Smooth muscle cell (in vitro differentiated cells): ENCODE measurements at regions not wholly inside any gene's neighbourhood (a gene's known extent, or its start where the extent isn't known, plus 50 kb on each side); places are given as distances from the start of the nearest gene placed in this dataset.

Experiments
- DNase-seq: peaks from one replicate; lab custom pipeline; 2025; ENCODE audit not compliant: unreplicated experiment; lab: John Stamatoyannopoulos, UW
- H2AFZ ChIP-seq: fragments of 200-600 bp; sonication (generic); 2 replicates; pipeline ENCODE4 v1.6.0; 2016; ENCODE audit warnings: antibody characterized with exemption, low read depth, mild to moderate bottlenecking
- H3F3A ChIP-seq: fragments of 200-600 bp; sonication (generic); 2 replicates; pipeline ENCODE4 v1.6.0; 2017; ENCODE audit warnings: antibody characterized with exemption, low read depth
- H3K27ac ChIP-seq: fragments of 200-600 bp; sonication (generic); 2 replicates; pipeline ENCODE4 v1.5.1; 2016; ENCODE audit warnings: low read depth, mild to moderate bottlenecking
- H3K27me3 ChIP-seq: fragments of 200-600 bp; sonication (generic); 2 replicates; pipeline ENCODE4 v1.6.1; 2016; ENCODE audit warnings: low read depth, mild to moderate bottlenecking
- H3K36me3 ChIP-seq: fragments of 200-600 bp; sonication (generic); 2 replicates; pipeline ENCODE4 v1.5.1; 2016; ENCODE audit warnings: low read depth
- H3K4me1 ChIP-seq: fragments of 200-600 bp; sonication (generic); 2 replicates; pipeline ENCODE4 v1.5.1; 2016; ENCODE audit warnings: low read depth
- H3K4me2 ChIP-seq: fragments of 200-600 bp; sonication (generic); 2 replicates; pipeline ENCODE4 v1.6.0; 2016; ENCODE audit warnings: mild to moderate bottlenecking
- H3K4me3 ChIP-seq: fragments of 200-600 bp; sonication (generic); 2 replicates; pipeline ENCODE4 v1.5.1; 2016; ENCODE audit warnings: mild to moderate bottlenecking
- H3K79me2 ChIP-seq: fragments of 200-600 bp; sonication (generic); 2 replicates; pipeline ENCODE4 v1.6.0; 2016; ENCODE audit warnings: low read depth, mild to moderate bottlenecking
- H3K9ac ChIP-seq: fragments of 200-600 bp; sonication (generic); 2 replicates; pipeline ENCODE4 v1.6.0; 2016; ENCODE audit warnings: low read depth
- H3K9me3 ChIP-seq: fragments of 200-600 bp; sonication (generic); replicated peaks from 2 replicates; pipeline ENCODE4 v1.5.1; 2016; ENCODE audit warnings: low read depth
- H4K20me1 ChIP-seq: fragments of 200-600 bp; sonication (generic); 2 replicates; pipeline ENCODE4 v1.6.0; 2016; ENCODE audit warnings: low read depth
- WGBS: methylation state at CpG from one replicate; pipeline ENCODE4 v1.1.7; 2016; ENCODE audit warnings: low lambda C conversion rate; 5-methylcytosine and 5-hydroxymethylcytosine counted together
- TF ChIP-seq, protein P1 (sequence below): fragments of 200-600 bp; sonication (generic); IDR thresholded peaks from 2 replicates; pipeline ENCODE4 v1.5.1; 2017; ENCODE audit warnings: borderline replicate concordance, mild to moderate bottlenecking, antibody characterized with exemption; ENCODE audit not compliant: insufficient read depth, poor library complexity, severe bottlenecking

DNA sequence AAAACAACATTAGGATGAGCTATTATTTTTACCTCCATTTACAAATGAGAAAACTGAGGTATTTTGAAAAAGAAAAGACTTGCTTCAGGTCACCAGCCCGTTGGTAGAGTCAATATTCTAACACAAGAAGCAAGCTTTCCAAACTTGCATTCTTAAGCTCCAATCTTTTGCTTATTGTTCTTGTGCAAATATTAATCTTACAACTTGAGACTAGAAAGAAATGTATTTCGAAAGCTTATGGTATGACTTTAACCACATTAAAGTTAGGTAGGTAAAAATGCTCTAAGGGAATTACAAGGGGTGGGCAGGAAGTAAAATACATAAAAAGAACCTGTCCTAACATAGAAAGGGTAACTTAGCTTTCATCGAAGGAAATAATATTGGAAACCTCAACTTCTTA lies 453.9 kb downstream of the SLITRK5 start:
- TF ChIP-seq, protein P1, sequence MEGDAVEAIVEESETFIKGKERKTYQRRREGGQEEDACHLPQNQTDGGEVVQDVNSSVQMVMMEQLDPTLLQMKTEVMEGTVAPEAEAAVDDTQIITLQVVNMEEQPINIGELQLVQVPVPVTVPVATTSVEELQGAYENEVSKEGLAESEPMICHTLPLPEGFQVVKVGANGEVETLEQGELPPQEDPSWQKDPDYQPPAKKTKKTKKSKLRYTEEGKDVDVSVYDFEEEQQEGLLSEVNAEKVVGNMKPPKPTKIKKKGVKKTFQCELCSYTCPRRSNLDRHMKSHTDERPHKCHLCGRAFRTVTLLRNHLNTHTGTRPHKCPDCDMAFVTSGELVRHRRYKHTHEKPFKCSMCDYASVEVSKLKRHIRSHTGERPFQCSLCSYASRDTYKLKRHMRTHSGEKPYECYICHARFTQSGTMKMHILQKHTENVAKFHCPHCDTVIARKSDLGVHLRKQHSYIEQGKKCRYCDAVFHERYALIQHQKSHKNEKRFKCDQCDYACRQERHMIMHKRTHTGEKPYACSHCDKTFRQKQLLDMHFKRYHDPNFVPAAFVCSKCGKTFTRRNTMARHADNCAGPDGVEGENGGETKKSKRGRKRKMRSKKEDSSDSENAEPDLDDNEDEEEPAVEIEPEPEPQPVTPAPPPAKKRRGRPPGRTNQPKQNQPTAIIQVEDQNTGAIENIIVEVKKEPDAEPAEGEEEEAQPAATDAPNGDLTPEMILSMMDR: no peak
- Histone ChIP-seq H3K27me3 (no peaks in the 10 kb centered on the region), H3F3A (no peaks in the 10 kb centered on the region), H3K36me3 (no peaks in the 10 kb centered on the region), H3K4me1 (no peaks in the 10 kb centered on the region), H4K20me1 (no peaks in the 10 kb centered on the region), H3K79me2 (no peaks in the 10 kb centered on the region), H3K4me2 (no peak overlapping the region), H3K9me3 (no peaks in the 10 kb centered on the region), H3K9ac (no peak overlapping the region), H2AFZ (no peak overlapping the region), H3K4me3 (no peak overlapping the region), H3K27ac (no peak overlapping the region)
- no peak for DNase-seq
- 90% methylated on average over 3 of the region's 3 CpGs for WGBS

DNA sequence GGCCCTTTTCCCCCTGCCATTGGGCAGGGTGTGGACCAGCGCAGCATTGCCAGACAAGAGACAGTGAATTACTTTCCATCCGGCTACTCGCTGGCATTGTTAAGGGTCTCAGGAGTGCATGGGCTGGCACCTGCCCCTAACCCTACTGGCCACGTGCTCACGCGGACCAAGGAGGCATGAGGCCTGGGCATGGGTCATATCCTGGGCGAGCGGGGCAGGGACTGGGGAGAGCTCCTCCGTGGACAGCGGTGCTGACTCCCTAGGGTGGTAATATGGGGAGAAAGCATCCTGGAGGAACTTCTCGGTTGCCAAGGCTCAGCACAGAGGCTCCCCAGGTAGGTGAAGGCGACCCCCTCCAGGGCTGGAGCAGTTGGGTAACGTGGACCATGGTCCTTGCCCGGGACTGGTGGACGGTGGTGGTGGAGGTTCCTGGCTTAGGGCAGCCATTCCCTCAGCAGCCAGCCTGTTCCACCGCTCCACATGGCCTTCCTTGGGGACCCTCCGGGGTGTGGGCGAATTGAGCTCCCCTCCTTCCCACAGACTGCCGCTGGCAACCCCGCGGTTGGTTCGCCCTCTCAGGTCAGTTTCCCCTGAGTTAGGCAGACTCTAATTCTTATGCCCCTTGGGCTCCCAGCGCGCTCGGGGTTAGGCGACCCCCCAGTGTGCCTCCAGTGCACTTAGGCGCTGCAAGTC lies 465.1 kb downstream of the SLITRK5 start:
- H3K4me1 ChIP-seq: no peaks in the 10 kb centered on the region
- TF ChIP-seq, protein P1: no peak
- H3F3A ChIP-seq: no peaks in the 10 kb centered on the region
- H3K36me3 ChIP-seq: no peaks in the 10 kb centered on the region
- no peak overlapping the region for H3K27ac ChIP-seq
- DNase-seq: no peak
- no peaks in the 10 kb centered on the region for H4K20me1 ChIP-seq
- no peak overlapping the region for H3K4me2 ChIP-seq
- no peak overlapping the region for H3K9ac ChIP-seq
- H3K27me3 ChIP-seq: no peaks in the 10 kb centered on the region
- no peaks in the 10 kb centered on the region for H3K9me3 ChIP-seq
- no peaks in the 10 kb centered on the region for H3K79me2 ChIP-seq
- WGBS: 95% methylated on average over 27 of the region's 27 CpGs
- H2AFZ ChIP-seq: no peak overlapping the region
- H3K4me3 ChIP-seq: no peak overlapping the region

DNA sequence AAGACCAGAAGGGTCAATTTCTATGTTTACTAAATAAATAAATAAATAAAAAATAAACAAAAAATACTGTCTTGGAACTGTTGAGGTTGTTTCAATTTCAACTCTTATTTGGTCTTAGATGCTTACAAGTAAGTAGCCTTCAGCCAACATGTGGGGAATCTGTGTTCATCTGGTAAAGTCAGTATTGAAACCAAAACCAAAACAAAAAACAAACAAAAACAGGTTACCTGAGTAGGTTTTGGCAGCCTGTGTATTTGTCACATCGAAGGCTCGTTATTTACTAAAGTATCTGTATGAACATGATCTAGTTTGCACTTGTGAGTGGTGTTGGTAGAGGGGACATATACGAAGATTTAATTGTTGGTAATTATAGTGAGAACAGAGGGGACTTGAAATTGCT lies 471.5 kb downstream of the SLITRK5 start:
- Histone ChIP-seq H4K20me1 (no peaks in the 10 kb centered on the region), H3K36me3 (no peaks in the 10 kb centered on the region), H2AFZ (no peak overlapping the region), H3K27me3 (no peaks in the 10 kb centered on the region), H3F3A (no peaks in the 10 kb centered on the region), H3K79me2 (no peaks in the 10 kb centered on the region), H3K9me3 (no peaks in the 10 kb centered on the region), H3K9ac (no peak overlapping the region), H3K4me1 (no peaks in the 10 kb centered on the region), H3K4me3 (no peak overlapping the region), H3K27ac (no peak overlapping the region), H3K4me2 (no peak overlapping the region)
- TF ChIP-seq, protein P1: no peak
- DNase-seq: no peak
- 73% methylated on average over 3 of the region's 3 CpGs for WGBS

DNA sequence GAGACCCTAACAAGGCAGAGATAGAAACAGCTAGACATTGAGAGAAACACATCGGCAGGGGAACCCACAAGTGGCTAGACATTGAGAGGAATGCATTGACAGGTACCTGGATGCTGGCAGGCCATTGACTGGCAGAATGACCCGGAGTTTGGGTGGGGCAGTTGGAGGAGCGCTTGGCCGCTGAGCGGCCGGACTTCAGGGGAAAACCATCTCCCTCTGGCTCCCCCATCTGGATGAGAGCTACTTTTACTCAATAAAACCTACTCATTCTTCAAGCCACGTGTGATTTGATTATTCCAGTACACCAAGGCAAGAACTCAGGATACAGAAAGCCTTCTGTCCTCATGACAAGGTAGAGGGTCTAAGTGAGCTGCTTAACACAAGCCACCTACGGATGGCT lies 473.4 kb downstream of the SLITRK5 start:
- TF ChIP-seq, protein P1: no peak
- Histone ChIP-seq H3K4me2 (no peak overlapping the region), H3K27ac (no peak overlapping the region), H3K4me3 (no peak overlapping the region), H3K4me1 (no peaks in the 10 kb centered on the region), H3K36me3 (no peaks in the 10 kb centered on the region), H3F3A (no peaks in the 10 kb centered on the region), H3K9ac (no peak overlapping the region), H4K20me1 (no peaks in the 10 kb centered on the region), H3K27me3 (no peaks in the 10 kb centered on the region), H2AFZ (no peak overlapping the region), H3K9me3 (no peaks in the 10 kb centered on the region), H3K79me2 (no peaks in the 10 kb centered on the region)
- DNase-seq: no peak
- 90% methylated on average over 8 of the region's 8 CpGs for WGBS
